ENCODE measurements at regions not wholly inside any gene's neighbourhood (a gene's known extent, or its start where the extent isn't known, plus 50 kb on each side); places are given as distances from the start of the nearest gene placed in this dataset.

GRCh38 chr6:11854408-11855165, 76.0 kb upstream of the ADTRP start:
- H3K27ac ChIP-seq (ENCODE audit: extremely low read depth, low read depth, low read length): no peak overlapping the region
- ChIA-PET CTCF (no interaction called here), POLR2A (no interaction called here)
- no peaks in the 10 kb centered on the region for H3K4me1 ChIP-seq (ENCODE audit: control insufficient read depth, insufficient read depth, low read length)
- no peaks in the 10 kb centered on the region for H3K9me3 ChIP-seq (ENCODE audit: control insufficient read depth, insufficient read depth, low read depth, low read length)
- H3K4me3 ChIP-seq (ENCODE audit: low read depth, low read length): no peak overlapping the region
- TF ChIP-seq ZNF138 (tag by site-specific recombination; IDR thresholded peaks at IDR 0.05; ENCODE audit: borderline replicate concordance) (no peak), ZNF670 (tag by site-specific recombination; IDR thresholded peaks at IDR 0.05; ENCODE audit: low read depth) (no peak), ZFP37 (tag by site-specific recombination; IDR thresholded peaks at IDR 0.05) (no peak)
- H3K36me3 ChIP-seq (ENCODE audit: control insufficient read depth in 2 of 2, insufficient read depth in 1 of 2, low read length in 2 of 2): no peaks in the 10 kb centered on the region

GRCh38 chr6:11853678-11854407, 75.2 kb upstream of the ADTRP start:
- no peaks in the 10 kb centered on the region for H3K36me3 ChIP-seq (ENCODE audit: control insufficient read depth in 2 of 2, insufficient read depth in 1 of 2, low read length in 2 of 2)
- ChIA-PET CTCF (interaction anchor here (0.6 kb wide), 1 partner anchor 47 kb away, joined by 3 read pairs; no protein-coding TSS in a partner anchor), POLR2A (no interaction called here)
- TF ChIP-seq ZNF785 (tag by site-specific recombination; IDR thresholded peaks at IDR 0.05): no peak
- no peak overlapping the region for H3K27ac ChIP-seq (ENCODE audit: extremely low read depth, low read depth, low read length)
- H3K4me1 ChIP-seq (ENCODE audit: control insufficient read depth, insufficient read depth, low read length): peaks cover 5% of the 10 kb centered on the region
- no peak overlapping the region for H3K4me3 ChIP-seq (ENCODE audit: low read depth, low read length)
- no peaks in the 10 kb centered on the region for H3K9me3 ChIP-seq (ENCODE audit: control insufficient read depth, insufficient read depth, low read depth, low read length)

GRCh38 chr6:11852061-11852651, 73.6 kb upstream of the ADTRP start:
- Histone ChIP-seq H3K27ac (ENCODE audit: extremely low read depth, low read depth, low read length) (no peak overlapping the region), H3K9me3 (ENCODE audit: control insufficient read depth, insufficient read depth, low read depth, low read length) (no peaks in the 10 kb centered on the region), H3K4me3 (ENCODE audit: low read depth, low read length) (no peak overlapping the region), H3K4me1 (ENCODE audit: control insufficient read depth, insufficient read depth, low read length) (peaks cover 9% of the 10 kb centered on the region), H3K36me3 (ENCODE audit: control insufficient read depth in 2 of 2, insufficient read depth in 1 of 2, low read length in 2 of 2) (no peaks in the 10 kb centered on the region)
- CTCF ChIA-PET: no interaction called here
- TF ChIP-seq ZNF175 (tag by site-specific recombination; IDR thresholded peaks at IDR 0.05) (no peak), ZNF580 (tag by site-specific recombination; IDR thresholded peaks at IDR 0.05) (no peak), OVOL3 (tag by site-specific recombination; IDR thresholded peaks at IDR 0.05) (no peak), ZNF292 (tag by site-specific recombination; IDR thresholded peaks at IDR 0.05; ENCODE audit: borderline replicate concordance, low read depth) (no peak), ZNF37A (tag by site-specific recombination; IDR thresholded peaks at IDR 0.05) (no peak)
- POLR2A ChIA-PET: interaction anchor here (0.9 kb wide), 1 partner anchor 10 kb away, joined by 3 read pairs; no protein-coding TSS in a partner anchor

- Histone ChIP-seq H3K4me1 (ENCODE audit: control insufficient read depth, insufficient read depth, low read length) (peaks cover 9% of the 10 kb centered on the region), H3K27ac (ENCODE audit: extremely low read depth, low read depth, low read length) (no peak overlapping the region), H3K9me3 (ENCODE audit: control insufficient read depth, insufficient read depth, low read depth, low read length) (no peaks in the 10 kb centered on the region), H3K36me3 (ENCODE audit: control insufficient read depth in 2 of 2, insufficient read depth in 1 of 2, low read length in 2 of 2) (no peaks in the 10 kb centered on the region), H3K4me3 (ENCODE audit: low read depth, low read length) (no peak overlapping the region)
- POLR2A ChIA-PET: no interaction called here
- CTCF ChIA-PET: no interaction called here
- TF ChIP-seq ZBTB26 (tag by site-specific recombination; optimal IDR thresholded peaks at IDR 0.05) (no peak), PRDM4 (tag by site-specific recombination; IDR thresholded peaks at IDR 0.05) (peak; percentile 91)
Observed at GRCh38 chr6:11851387-11851786, 72.8 kb upstream of the ADTRP start.
